HG03342 (cell line): ENCODE measurements at regions not wholly inside any gene's neighbourhood (a gene's known extent, or its start where the extent isn't known, plus 50 kb on each side); places are given as distances from the start of the nearest gene placed in this dataset.

Source experiments
- ATAC-seq: cut with Tn5 transposase; IDR thresholded peaks from one replicate; pipeline ENCODE4 v1.9.1; 2021; ENCODE audit warnings: mild to moderate bottlenecking, moderate library complexity; ENCODE audit not compliant: unreplicated experiment

DNA sequence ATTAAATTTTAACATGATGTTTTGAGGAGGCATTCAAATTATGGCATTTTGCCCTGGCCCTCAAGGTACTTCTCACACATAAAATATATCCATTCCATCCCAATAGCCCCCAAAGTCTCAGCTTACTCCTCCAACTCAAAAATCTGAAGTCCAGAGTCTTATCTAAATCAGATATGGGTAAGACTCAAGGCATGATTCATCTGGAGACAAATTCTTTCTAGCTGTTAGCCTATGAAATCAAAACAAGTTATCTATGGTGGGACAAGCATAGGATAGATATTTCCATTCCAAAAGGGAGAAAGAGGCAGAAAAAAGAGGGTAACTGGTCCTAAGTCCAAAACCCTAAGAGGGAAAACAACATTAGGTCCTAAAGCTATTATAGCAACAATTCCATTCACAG is 408.4 kb downstream of the ZNF608 start:
- ATAC-seq = no peak

DNA sequence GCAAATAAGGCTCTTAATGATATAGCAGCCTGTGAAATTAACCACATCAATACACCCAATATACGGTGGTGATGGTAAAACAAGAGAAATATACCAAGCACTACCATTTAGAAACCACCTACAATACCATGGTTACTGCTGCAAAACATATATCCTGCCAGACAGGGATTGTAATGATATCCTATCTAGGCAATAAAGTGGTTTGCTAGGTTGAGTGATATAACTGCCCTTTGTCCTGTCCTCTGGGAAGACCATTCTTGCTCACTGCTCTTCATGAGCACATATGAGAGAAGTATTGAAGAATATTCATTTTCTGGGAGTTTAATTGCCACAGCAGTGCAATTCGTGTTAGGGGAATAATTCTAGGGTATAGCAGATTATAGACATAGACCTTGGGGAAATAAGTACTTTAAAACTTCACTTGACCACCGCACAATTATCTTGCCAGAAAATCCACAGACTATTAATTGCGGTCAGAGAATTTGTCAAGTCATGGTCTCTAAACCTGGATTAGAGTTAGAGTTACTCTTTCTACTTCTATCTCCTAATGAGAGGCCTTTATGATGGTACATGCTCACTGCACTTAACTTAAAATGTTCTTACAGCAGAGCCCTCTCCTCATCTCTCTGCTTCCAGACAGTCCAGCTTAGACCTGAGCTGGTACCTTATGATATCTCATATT is 413.0 kb downstream of the ZNF608 start:
- ATAC-seq = no peak

DNA sequence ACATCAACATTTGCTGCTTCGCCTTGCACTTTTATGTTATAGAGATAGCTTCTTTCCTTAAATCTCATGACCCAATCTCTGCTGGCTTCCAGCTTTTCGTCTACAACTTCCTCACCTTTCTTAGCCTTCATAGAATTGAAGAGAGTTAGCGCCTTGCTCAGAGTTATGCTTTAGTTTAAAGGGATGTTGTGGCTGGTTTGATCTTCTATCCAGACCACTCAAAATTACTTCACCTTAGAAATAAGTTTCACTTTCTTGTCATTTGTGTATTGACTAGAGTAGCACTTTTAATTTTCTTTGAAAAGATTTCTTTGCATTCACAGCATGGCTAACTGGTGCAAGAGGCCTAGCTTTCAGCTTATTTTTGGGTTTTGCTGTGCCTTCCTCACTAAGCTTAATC is 414.2 kb downstream of the ZNF608 start:
- ATAC-seq = no peak

GRCh38 chr5:124330595-124331220 is 415.7 kb downstream of the ZNF608 start:
- ATAC-seq = no peak

DNA sequence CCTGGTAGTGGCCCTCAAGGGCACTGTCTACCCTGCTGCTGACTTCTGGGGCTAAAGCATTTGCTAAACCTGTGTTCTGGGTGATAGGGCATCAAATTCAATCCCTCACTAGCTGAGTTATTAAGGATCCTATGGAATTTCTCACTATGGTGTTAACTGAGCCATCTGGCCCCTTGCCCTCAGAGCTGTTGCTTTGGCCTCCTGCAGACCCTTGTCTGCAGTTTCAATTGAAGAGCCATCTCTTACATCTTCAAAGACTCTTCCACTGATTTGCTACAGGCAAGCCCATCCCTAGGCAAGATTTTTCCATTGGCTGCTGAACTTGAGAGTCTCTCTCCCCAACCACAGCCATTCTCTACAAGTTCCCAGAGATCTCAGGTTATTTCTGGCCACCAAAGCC is 418.2 kb downstream of the ZNF608 start:
- no peak for ATAC-seq

- no peak for ATAC-seq
Observed at GRCh38 chr5:124318661-124319060, 427.8 kb downstream of the ZNF608 start.

- no peak for ATAC-seq
Observed at GRCh38 chr5:124317451-124317850, 429.0 kb downstream of the ZNF608 start.

GRCh38 chr5:124315741-124316415 is 430.6 kb downstream of the ZNF608 start:
- ATAC-seq = no peak

- no peak for ATAC-seq
Observed at GRCh38 chr5:124310453-124310852, 436.0 kb downstream of the ZNF608 start.

DNA sequence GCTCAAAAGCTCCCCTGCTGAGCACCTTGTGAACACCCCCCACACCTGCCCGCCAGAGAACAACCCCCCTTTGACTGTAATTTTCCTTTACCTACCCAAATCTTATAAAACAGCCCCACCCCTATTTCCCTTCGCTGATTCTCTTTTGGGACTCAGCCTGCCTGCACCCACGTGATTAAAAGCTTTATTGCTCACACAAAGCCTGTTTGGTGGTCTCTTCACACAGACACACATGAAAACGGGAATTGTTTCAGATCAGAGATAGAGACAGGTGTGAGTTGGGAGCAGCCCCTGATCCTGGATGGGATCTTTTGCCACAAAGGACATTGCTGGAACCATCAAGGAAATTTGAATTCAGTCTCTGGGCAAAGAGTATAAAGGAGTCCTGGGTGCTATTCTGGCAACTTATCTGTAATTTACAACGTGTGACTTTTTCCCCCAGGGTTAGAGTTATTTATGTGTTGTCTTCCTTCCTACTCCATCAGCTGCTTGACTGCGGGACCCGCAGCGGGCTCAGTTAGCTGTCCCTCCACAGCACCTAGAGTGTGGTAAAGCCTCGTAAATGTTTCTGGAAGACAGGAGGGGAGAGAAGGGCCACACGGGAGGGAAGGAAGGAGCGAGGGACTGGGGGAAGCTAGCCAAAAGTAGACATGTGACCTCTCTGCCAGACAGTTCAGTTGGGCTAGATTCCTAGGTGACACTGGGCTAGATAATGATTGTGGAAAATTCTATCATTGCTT is 437.0 kb downstream of the ZNF608 start:
- no peak for ATAC-seq

DNA sequence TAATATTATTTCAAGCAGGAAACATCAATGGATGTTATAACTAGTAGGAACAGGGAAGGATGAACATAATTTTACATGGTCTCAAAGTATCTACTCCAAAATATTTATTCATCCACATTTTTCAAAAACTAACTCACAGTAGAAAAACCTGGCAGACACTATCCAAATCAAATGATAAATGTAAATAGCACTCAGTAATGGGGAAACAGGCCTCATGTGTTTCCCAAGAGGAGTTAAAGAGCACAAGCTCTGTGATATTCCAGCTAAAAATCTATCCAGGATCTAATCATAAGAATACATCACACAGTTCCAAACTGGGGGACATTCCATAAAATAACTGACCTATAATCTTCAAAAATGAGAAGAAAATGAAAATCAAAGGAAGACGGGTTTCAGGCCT is 443.1 kb downstream of the ZNF608 start:
- ATAC-seq = no peak

DNA sequence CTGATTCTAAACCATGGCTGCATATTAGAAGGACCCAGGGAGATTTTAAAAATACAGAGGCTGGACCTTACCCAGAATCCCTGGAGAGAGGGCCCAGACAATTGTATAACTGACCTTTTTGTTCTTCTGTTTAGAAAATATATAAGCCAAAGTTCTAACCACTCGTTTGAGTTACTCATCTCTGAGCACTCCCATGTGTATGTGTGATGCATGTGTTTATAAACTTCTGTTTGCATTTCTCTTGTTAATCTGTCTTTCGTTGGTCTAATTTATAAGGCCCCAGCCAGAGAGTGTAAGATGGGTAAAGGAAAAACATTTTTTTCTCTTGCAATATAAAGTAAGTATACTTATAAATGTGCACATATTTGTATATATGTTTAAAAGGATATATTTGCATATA is 443.9 kb downstream of the ZNF608 start:
- ATAC-seq = no peak

DNA sequence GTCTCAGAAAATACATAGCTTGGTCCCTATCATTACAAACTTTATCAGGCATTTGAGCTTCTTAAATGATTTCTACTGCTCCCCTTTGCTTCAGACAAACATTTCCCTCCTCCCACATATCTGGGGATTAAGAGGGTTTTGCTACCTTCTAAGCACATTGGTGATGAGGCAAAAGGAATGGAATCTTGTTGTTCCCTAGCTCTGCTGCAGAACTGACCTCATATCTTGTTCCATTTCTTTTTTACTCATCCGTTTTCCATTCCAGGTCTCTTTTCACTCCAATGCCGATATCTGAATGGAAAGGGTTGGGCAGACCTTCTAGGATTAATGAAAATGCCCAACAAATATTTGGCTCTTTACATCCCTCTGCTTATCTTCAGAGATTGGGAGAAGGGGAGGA is 444.6 kb downstream of the ZNF608 start:
- no peak for ATAC-seq

DNA sequence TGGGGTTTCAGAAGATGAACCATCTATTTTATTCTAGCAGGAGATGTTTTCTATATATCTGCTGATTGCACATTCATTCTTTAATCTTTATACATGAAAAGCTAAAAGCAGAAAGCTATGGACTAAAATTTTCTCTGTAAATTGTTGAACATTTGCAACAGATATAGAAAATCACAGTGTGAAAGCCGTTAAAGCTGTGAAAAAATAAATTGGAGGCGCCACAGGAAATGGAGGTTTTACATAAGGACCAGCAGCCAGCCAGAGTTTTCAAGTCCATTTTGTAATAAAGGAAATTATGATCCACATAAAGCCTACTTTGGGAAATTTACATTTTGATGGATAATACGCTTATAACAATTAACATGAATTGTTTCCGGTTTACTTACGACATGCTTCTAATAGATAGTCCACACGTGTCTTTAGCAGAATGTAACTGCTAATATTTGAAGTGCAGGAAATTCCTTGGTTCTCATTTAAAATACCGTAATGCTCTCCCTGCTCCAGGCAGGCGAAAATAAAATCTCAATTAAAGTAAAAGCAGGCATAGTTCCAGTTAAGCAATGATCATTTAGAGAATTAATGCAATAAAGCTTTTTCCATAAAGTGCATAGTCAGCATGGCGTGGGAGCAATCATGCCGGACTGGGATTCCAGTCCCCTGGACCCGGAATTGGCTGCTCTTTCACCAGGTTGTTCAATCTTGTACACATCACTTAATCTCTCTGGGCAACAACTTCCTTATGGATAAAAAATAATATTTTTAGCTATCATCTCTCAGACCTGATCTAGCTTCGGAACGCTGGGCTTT is 445.4 kb downstream of the ZNF608 start:
- no peak for ATAC-seq

GRCh38 chr5:124297826-124298225 is 448.6 kb downstream of the ZNF608 start:
- no peak for ATAC-seq

GRCh38 chr5:124292322-124292855 is 454.1 kb downstream of the ZNF608 start:
- ATAC-seq = no peak

GRCh38 chr5:124289641-124290311 is 456.7 kb downstream of the ZNF608 start:
- no peak for ATAC-seq

GRCh38 chr5:124289130-124289529 is 457.3 kb downstream of the ZNF608 start:
- no peak for ATAC-seq

- ATAC-seq = no peak
Observed at GRCh38 chr5:124287813-124288212, 458.6 kb downstream of the ZNF608 start.

DNA sequence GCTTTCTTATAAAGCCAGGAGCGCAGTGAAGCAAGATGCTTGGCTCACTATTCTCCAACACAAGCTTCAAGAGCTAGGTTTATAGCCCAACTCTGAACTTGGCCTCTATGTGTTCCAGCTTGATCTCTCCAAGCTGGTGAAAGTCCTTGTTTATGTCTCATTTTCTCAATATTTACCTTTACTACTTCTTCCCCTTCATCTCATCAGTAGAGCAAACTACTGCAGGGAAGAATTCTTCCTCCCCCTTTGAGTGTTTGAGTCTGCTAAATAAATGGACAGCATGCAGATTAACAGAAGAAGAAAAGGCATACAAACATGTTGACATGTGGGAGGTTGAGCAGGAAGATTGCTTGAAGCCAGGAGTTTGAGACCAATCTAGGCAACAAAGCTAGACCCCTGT is 460.7 kb downstream of the ZNF608 start:
- ATAC-seq = no peak
